Testis (tissue), 2 donors: ENCODE measurements at regions not wholly inside any gene's neighbourhood (a gene's known extent, or its start where the extent isn't known, plus 50 kb on each side); places are given as distances from the start of the nearest gene placed in this dataset.
"Not testable (repeated sequence)": the region's sequence is repeated elsewhere in the genome, so short reads cannot be mapped to it uniquely, and the experiment has no call there.

Experiments
- DNase-seq: peaks from one replicate; pipeline ENCODE4 v3.0.0-alpha.2; 2019
- H3K27ac ChIP-seq, 2 donors: fragments of 200-600 bp; sonication (generic); one replicate each; pipeline ENCODE4 v1.5.1; 2019
- H3K27me3 ChIP-seq: fragments of 200-600 bp; sonication (generic); one replicate; pipeline ENCODE4 v1.5.1; 2019
- H3K36me3 ChIP-seq: fragments of 200-600 bp; sonication (generic); one replicate; pipeline ENCODE4 v1.5.1; 2017; ENCODE audit warnings: low read depth; ENCODE audit errors: missing control alignments
- H3K4me1 ChIP-seq: fragments of 200-600 bp; sonication (generic); one replicate; pipeline ENCODE4 v1.5.1; 2019
- H3K4me3 ChIP-seq, 2 donors: fragments of 200-600 bp; sonication (generic); one replicate each; pipeline ENCODE4 v1.5.1; 2017 to 2019
- H3K9me3 ChIP-seq: fragments of 200-600 bp; sonication (generic); one replicate; pipeline ENCODE4 v1.5.1; 2017
- POLR2A ChIP-seq: fragments of 450-650 bp; IDR thresholded peaks from one replicate; pipeline ENCODE4 v1.6.1; 2017; ENCODE audit warnings: antibody characterized with exemption, mild to moderate bottlenecking, moderate library complexity
- WGBS, 2 donors: methylation state at CpG; one replicate each; pipeline ENCODE4 v1.1.5; 2018; 5-methylcytosine and 5-hydroxymethylcytosine counted together
- intact Hi-C: fragments of 100-400 bp; cut with DNase I; formaldehyde crosslinking; loops from one replicate; pipeline ENCODE4 v1.15.1; 2023; ENCODE audit warnings: low total_unique reads
- TF ChIP-seq, protein P1 (sequence below), 3 experiments: fragments of 450-650 bp in 2 of 3; fragments of 200-600 bp in 1 of 3; sonication (generic) in 1 of 3; IDR thresholded peaks; one replicate each; pipeline ENCODE4 v1.5.1; 2016 to 2019; ENCODE audit warnings: antibody characterized with exemption in 3 of 3, mild to moderate bottlenecking in 2 of 3, moderate library complexity in 1 of 3

DNA sequence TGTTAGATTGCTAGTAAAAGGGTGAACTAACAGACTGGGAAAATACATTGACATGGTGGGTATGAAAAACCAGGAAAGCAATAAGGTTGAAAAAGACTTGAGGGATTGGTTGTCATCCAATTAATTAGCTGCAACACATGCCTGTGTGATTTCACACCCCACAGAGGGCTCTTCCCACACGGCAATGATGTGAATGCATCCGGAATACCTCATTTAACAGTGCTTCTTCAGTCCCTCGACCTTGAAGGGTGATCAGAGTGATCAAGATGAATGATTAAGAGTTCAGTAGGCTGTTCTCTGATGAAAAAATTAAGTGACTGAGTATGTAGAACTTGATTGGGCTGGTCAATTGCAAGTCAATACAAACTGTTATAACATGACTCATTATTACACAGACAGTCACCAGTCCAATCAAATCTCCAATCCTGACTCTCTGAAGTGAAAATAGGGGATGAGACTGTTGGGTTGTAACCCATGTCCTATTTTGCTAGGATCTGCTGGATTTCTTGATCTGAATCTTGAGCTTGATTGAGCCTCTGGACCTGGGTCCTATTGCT is 924.9 kb upstream of the FAM98A start:
- WGBS, 2 donors, result 70 to 76% methylated on average over 3 of the region's 3 CpGs
- DNase-seq, result no peak
- Histone ChIP-seq H3K4me1 (no peaks in the 10 kb centered on the region), H3K27ac (no peak overlapping the region), H3K4me3 (no peak overlapping the region), H3K9me3 (no peaks in the 10 kb centered on the region), H3K36me3 (no peaks in the 10 kb centered on the region), H3K27me3 (no peaks in the 10 kb centered on the region)
- TF ChIP-seq POLR2A, result no peak
- TF ChIP-seq, protein P1, sequence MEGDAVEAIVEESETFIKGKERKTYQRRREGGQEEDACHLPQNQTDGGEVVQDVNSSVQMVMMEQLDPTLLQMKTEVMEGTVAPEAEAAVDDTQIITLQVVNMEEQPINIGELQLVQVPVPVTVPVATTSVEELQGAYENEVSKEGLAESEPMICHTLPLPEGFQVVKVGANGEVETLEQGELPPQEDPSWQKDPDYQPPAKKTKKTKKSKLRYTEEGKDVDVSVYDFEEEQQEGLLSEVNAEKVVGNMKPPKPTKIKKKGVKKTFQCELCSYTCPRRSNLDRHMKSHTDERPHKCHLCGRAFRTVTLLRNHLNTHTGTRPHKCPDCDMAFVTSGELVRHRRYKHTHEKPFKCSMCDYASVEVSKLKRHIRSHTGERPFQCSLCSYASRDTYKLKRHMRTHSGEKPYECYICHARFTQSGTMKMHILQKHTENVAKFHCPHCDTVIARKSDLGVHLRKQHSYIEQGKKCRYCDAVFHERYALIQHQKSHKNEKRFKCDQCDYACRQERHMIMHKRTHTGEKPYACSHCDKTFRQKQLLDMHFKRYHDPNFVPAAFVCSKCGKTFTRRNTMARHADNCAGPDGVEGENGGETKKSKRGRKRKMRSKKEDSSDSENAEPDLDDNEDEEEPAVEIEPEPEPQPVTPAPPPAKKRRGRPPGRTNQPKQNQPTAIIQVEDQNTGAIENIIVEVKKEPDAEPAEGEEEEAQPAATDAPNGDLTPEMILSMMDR (IDR thresholded peaks at IDR 0.05), result no peak
- intact Hi-C loops, result no loop called here

- no peak for DNase-seq
- 77 to 80% methylated on average over 3 of the region's 3 CpGs for WGBS, 2 donors
- Histone ChIP-seq H3K4me3 (no peak overlapping the region), H3K27ac (no peak overlapping the region), H3K4me1 (no peaks in the 10 kb centered on the region), H3K36me3 (no peaks in the 10 kb centered on the region), H3K9me3 (no peaks in the 10 kb centered on the region), H3K27me3 (no peaks in the 10 kb centered on the region)
- intact Hi-C loops, result no loop called here
- TF ChIP-seq, protein P1 (IDR thresholded peaks at IDR 0.05), result no peak
- no peak for TF ChIP-seq POLR2A
Measured at GRCh38 chr2:34519659-34520058, 920.6 kb upstream of the FAM98A start.

DNA sequence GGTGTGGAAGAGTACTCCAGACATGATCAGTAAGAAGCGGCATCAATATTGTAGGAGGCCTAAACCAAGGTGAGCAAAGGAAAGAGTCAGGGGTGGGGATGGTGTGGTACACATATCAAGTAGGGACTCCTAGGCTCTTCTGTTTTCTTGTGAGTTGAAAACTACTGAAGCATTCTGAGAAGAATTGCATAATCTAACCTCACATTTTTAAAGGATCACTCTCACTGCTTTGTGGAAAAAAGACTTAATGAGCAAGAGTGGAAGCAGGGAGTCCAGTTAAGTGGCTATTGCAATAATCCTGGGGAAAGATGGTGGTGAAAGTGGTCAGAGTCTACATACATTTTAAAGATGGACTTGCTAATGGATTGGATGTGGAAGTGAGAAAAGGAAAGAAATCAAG is 899.5 kb upstream of the FAM98A start:
- 94 to 100% methylated on average over 1 of the region's 1 CpG for WGBS, 2 donors
- TF ChIP-seq, protein P1 (IDR thresholded peaks at IDR 0.05), result no peak
- no peak for TF ChIP-seq POLR2A
- intact Hi-C loops, result no loop called here
- Histone ChIP-seq H3K4me1 (no peaks in the 10 kb centered on the region), H3K4me3 (no peak overlapping the region), H3K36me3 (no peaks in the 10 kb centered on the region), H3K9me3 (no peaks in the 10 kb centered on the region), H3K27ac (no peak overlapping the region), H3K27me3 (no peaks in the 10 kb centered on the region)
- no peak for DNase-seq

GRCh38 chr2:34494192-34494591 is 895.1 kb upstream of the FAM98A start:
- H3K4me3 ChIP-seq, result peak overlapping the region in 1 of 2 donors; percentile 30
- H3K27me3 ChIP-seq, DNase-seq, intact Hi-C loops, H3K4me1 ChIP-seq, H3K9me3 ChIP-seq, H3K27ac ChIP-seq, H3K36me3 ChIP-seq: not testable (repeated sequence)
- 60 to 68% methylated on average over 1 to 17 of the region's 18 CpGs for WGBS, 2 donors

- H3K4me1 ChIP-seq, result no peaks in the 10 kb centered on the region
- H3K27me3 ChIP-seq, result no peaks in the 10 kb centered on the region
- 52 to 79% methylated on average over 3 of the region's 3 CpGs for WGBS, 2 donors
- no peak for TF ChIP-seq POLR2A
- TF ChIP-seq, protein P1 (IDR thresholded peaks at IDR 0.05), result no peak
- DNase-seq, result no peak
- no peaks in the 10 kb centered on the region for H3K36me3 ChIP-seq
- no peaks in the 10 kb centered on the region for H3K9me3 ChIP-seq
- intact Hi-C loops, result no loop called here
- H3K27ac ChIP-seq, result no peak overlapping the region
- no peak overlapping the region for H3K4me3 ChIP-seq
Measured at GRCh38 chr2:34492561-34493455, 893.7 kb upstream of the FAM98A start.
